22Rv1 (cell line): ENCODE measurements at regions not wholly inside any gene's neighbourhood (a gene's known extent, or its start where the extent isn't known, plus 50 kb on each side); places are given as distances from the start of the nearest gene placed in this dataset.

Experiments used
- H3K27ac ChIP-seq: fragments of 450-650 bp; 2 replicates; pipeline ENCODE4 v1.5.1; 2017
- ZFX ChIP-seq: fragments of 450-650 bp; IDR thresholded peaks from 2 replicates; pipeline ENCODE4 v1.6.1; 2017; ENCODE audit warnings: antibody characterized with exemption, borderline replicate concordance
- TF ChIP-seq, protein P1 (sequence below): fragments of 450-650 bp; IDR thresholded peaks from 2 replicates; pipeline ENCODE4 v1.5.1; 2017; ENCODE audit warnings: mild to moderate bottlenecking

DNA sequence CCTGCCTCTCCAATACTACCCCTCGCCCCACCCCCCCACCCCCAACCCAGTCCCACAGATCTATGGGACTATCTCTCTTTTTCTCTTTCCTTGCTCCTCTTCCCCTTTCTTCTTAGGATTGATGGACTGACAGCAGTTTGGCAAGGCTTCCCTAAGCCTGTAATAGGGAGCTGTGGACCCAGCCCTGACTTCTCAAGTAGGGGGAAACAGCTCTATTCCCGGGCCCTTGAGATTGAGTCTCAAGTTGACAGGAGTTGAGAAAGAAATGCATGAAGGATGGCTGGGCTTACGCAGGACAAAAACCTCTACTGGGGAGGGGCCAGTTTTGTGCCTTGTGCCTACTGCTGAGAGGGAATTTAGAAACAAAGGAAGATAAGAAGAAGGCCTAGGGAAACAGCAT, 60.4 kb downstream of the SMUG1 start:
- no peak overlapping the region for H3K27ac ChIP-seq
- TF ChIP-seq ZFX = no peak
- TF ChIP-seq, protein P1, sequence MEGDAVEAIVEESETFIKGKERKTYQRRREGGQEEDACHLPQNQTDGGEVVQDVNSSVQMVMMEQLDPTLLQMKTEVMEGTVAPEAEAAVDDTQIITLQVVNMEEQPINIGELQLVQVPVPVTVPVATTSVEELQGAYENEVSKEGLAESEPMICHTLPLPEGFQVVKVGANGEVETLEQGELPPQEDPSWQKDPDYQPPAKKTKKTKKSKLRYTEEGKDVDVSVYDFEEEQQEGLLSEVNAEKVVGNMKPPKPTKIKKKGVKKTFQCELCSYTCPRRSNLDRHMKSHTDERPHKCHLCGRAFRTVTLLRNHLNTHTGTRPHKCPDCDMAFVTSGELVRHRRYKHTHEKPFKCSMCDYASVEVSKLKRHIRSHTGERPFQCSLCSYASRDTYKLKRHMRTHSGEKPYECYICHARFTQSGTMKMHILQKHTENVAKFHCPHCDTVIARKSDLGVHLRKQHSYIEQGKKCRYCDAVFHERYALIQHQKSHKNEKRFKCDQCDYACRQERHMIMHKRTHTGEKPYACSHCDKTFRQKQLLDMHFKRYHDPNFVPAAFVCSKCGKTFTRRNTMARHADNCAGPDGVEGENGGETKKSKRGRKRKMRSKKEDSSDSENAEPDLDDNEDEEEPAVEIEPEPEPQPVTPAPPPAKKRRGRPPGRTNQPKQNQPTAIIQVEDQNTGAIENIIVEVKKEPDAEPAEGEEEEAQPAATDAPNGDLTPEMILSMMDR = no peak

DNA sequence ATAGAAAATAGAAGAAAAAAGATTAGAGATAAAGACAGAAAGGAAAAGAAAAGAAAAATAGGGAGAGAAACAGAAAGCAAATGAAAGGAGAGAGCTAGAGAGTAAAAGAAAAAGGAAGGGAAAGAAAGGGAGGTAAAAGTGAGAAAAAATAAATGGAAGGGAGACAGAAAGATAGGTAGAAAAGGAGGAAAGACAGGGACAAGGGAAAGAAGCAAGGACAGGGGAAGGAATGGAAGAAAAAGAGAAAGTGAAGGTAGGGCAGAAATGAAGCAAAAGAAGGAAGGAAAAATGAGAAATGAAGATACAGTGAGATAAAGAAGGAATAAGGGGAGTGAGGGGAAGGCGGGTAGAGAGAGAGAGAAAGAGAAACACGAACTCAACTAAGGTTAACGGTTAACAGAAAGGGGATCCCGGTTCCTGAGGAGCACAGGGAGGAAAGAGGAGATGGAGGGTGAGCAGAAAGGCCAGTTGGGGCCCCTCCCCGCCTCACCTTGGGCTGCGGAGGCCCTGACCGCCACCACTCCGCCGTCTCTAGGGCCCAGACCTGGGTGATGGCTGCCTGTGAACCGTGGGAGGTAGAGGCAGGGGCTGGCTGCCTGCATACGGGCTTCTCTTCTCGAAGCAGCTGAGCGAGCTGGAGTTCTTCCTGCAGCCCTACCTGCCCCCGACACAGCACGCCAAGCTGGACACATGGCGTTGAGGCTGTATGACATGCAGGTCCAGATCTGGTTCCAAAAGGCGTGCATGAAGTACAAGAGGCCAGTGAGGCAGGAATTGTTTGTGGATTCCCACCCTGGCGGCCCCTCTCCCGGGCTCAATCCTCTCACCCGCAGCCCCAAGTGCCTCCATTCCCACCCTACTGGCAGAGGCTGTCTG, 59.5 kb downstream of the SMUG1 start:
- H3K27ac ChIP-seq = no peak overlapping the region
- TF ChIP-seq ZFX = no peak
- TF ChIP-seq, protein P1 = no peak
